C1 segment of cervical spinal cord (tissue), 14 donors: ENCODE measurements at regions not wholly inside any gene's neighbourhood (a gene's known extent, or its start where the extent isn't known, plus 50 kb on each side); places are given as distances from the start of the nearest gene placed in this dataset.
A peak's percentile ranks its signal among the peaks of the same experiment; 100 is the strongest.
"Not testable (repeated sequence)": the region's sequence is repeated elsewhere in the genome, so short reads cannot be mapped to it uniquely, and the experiment has no call there.

Experiments used
- DNase-seq, 14 donors: peaks; one replicate each; lab custom pipeline; 2025; lab: John Stamatoyannopoulos, UW

GRCh38 chr16:22651111-22651817 lies 140.6 kb downstream of the NPIPB5 start:
- not testable (repeated sequence) for DNase-seq

DNA sequence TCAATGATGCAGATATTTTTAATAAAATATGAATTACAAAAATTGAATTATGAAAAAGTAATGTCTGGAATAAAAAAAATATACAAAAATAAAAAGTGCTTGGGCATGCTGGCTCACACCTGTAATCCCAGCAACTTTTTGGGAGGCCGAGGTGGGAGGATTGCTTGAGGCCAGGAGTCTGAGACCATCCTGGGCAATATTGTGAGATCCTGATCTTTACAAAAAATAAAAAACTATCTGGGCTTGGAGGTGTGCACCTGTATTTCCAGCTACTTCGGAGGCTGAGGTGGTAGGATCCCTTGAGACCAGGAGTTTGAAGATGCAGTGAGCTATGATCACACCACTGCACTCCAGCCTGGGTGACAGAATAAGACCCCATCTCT lies 141.8 kb downstream of the NPIPB5 start:
- no peak for DNase-seq

GRCh38 chr16:22653876-22654275 lies 143.2 kb downstream of the NPIPB5 start:
- no peak for DNase-seq

- not testable (repeated sequence) for DNase-seq
Observed at GRCh38 chr16:22656573-22656972, 145.9 kb downstream of the NPIPB5 start.

GRCh38 chr16:22659933-22660332 lies 149.2 kb downstream of the NPIPB5 start:
- peak in 2 of 14 donors; percentile 2 to 79 for DNase-seq

GRCh38 chr16:22660441-22661160 lies 149.9 kb downstream of the NPIPB5 start:
- DNase-seq, result no peak

DNA sequence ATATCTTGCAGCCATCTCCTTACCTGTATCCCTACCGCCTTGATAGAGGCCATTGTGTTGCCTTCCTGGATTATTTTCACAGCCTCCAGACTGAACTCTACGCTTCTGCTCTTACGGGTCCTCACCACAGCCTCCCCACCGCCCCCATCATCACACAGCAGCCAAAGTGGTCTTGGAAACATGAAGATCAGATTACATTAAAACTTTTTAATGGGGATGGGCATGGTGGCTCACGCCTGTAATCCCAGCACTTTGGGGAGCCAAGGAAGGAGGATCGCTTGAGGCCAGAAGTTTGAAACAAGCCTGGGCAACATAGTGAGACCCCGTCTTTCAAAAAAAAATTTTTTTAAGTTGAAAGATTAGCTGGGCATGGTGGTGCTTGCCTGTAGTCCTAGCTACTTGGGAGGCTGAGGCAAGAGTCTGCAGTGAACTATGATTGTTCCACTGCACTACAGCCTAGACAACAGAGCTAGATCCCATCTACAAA lies 150.5 kb downstream of the NPIPB5 start:
- DNase-seq, result no peak

GRCh38 chr16:22662958-22663357 lies 151.0 kb upstream of the HS3ST2 start:
- not testable (repeated sequence) for DNase-seq

- no peak for DNase-seq
Observed at GRCh38 chr16:22663389-22664064, 150.4 kb upstream of the HS3ST2 start.

GRCh38 chr16:22664132-22664531 lies 149.8 kb upstream of the HS3ST2 start:
- DNase-seq, result no peak

DNA sequence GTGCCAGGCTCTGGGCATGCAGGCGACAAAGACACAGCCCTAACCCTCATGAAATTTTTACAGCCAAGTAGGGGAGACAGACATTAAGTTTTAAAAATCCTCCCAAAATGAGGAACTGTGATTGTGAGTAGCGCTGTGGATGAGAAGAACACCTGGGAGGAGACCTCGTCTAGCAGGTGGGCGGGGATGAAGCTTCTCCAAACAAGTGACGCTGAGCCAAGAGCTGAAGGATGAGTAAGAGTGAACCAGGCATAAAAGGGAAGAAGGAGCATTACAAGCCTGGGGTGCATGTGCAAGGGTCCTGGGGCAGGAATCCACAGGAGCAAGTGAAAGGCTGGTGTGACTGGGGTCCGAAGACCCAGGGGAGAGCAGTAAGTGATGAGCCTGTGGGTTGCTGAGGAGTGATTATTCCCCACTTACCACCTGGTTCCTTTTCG lies 149.4 kb upstream of the HS3ST2 start:
- DNase-seq, result no peak

GRCh38 chr16:22665048-22665797 lies 148.7 kb upstream of the HS3ST2 start:
- DNase-seq, result no peak

- DNase-seq, result no peak
Observed at GRCh38 chr16:22665803-22666202, 148.2 kb upstream of the HS3ST2 start.

DNA sequence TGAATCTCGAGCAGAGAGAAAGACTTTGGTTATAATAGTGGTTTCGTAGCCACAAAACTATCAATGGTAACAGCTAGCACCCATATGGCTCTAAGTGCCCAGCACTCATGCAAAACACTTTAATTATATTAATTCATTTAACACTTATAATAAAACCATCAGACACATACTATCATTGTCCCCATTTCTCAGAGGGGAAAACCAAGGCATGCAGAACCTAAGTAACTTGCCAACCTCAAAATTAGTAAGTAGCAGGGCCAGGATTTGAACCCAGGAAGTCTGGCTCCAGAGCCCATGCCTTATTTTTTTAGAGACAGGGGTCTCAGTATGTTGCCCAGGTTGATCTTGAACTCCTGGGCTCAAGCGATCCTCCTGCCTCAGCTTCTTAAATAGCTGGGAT lies 145.6 kb upstream of the HS3ST2 start:
- DNase-seq, result no peak

DNA sequence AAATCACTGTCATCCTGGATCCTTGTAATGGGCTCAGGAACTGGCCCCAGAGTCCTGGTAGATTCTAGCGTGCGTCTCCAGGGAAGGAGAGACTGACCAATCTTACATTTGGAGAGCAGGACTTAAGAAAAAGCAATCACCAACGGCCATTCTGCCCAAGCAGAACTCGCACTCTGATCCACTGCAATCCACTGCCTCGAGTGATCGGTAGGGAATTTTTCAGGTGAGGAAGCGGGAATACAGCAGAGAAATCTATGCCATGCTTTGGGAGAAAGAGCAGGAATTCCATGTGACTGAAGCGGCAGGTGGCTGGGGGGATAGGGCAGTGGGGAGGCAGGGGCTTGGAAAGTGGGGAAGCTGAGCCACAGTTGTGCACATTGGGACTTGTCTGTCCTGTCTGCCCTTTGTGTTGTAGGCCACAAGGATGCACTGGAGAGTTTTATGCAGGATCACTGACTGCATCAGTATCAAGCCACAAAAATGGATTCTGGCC lies 143.9 kb upstream of the HS3ST2 start:
- DNase-seq, result no peak

DNA sequence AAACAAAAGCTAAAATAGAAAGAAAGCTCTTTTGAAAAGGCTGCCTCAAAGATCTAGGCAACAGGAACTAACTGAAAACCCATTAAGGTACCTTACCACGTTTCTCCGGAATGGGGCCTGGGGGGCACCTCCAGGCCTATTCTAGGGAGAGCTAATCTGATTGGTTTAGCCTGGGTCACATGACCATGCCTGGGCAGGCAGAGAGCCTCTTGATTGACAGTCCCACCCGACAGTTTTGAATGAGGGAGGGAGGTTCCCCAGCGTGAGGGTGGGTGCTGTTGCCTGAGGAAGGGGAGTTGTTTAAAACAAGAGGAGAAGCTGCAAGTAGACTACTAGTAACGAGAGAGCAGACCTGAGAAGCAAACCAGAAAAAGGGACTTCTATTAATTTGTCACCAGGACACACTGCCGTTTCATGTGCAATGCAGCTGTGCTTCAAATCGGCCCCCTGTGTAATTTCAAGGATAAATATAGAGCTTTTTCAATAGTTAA lies 143.4 kb upstream of the HS3ST2 start:
- DNase-seq, result peak in 2 of 14 donors; percentile 7 to 12

DNA sequence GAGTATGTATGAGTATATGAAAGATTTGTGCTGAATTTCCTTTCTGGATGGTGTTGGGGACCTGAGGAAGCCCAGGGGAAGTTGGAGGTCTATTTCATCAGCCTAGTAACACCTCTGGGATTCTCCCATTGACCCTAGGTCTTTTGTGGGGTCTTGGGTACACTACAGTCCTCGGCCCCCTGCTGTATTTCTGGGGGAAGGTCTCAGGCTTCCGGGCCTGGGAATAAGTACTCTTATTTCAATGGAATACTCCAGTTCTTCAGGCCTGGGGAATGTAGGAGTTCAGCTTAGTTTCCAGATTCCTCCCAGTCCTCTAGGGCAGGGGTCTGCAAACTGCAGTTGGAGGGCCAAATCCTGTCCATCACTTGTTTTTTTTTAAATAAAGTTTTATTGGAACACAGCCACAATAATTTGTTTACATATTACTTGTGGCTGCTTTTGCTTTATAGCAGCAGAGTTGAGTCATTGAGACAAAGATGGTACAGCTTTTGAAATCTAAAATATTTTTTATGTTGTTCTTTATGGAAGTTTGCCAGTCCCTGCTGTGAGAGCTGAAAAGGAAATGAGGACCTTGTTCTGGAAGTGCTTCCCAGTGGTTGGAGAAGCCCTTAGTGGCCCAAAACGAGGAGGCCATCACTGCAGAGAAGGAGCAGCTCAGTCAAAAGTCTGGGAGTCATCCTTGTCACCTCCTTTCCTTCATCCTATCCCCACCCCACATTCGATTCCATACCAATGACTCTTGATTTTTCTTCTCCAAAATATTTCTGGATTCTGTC lies 142.5 kb upstream of the HS3ST2 start:
- no peak for DNase-seq

- DNase-seq, result no peak
Observed at GRCh38 chr16:22672830-22673210, 141.1 kb upstream of the HS3ST2 start.

DNA sequence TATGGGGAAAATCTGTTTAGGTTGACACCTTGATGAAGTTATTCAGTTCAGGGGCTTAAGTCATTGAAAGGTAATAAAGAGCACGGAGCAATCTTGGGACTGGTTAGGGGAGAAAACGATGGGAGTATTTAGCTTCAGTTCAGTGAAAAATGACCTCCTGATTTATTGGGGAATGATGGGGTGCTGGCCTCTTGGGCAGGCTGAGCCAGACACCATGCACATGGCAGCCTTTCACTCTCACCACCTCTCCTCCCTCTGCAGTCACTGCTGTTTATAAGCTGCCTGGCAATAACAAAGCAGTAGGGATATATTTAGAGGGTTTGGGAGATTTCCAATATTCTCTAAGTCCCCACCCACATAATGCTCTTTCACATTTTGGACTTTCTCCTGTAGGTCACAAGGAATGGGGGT lies 140.5 kb upstream of the HS3ST2 start:
- no peak for DNase-seq

DNA sequence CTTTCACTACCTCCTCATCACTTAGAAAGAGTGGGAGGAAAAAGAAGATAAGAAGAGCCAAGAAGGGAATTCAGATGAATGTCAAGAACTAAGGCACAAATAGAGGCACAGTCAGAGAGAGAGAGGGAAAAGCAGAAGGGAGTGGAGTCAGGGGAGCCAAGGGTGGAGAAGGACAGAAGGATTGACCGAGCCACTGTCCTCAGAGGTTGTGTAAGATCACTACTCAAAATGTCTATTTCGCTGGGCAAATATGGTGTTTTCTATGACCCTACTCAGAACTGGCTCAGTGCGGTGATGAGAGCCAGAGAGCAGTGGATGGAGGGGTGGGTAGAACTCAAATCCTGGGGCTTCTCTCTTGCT lies 139.2 kb upstream of the HS3ST2 start:
- no peak for DNase-seq
